Natural killer cell (primary cell): ENCODE measurements at regions not wholly inside any gene's neighbourhood (a gene's known extent, or its start where the extent isn't known, plus 50 kb on each side); places are given as distances from the start of the nearest gene placed in this dataset.

ENCODE experiments used
- ATAC-seq, 3 donors: fragments of 150-1000 bp in 2 of 3; fragments of 200-7000 bp in 1 of 3; cut with Tn5 transposase; 1 replicate in 1 of 3; 2 replicates in 2 of 3; pipeline ENCODE4 v1.10.0; 2021; ENCODE audit warnings: mild to moderate bottlenecking in 2 of 3, moderate library complexity in 2 of 3
- DNase-seq, 2 donors: peaks; one replicate each; pipeline versions ENCODE4 v3.0.0 to v3.0.0-alpha.2; 2013 to 2021; ENCODE audit warnings: mixed read lengths in 1 of 2
- H3K27ac ChIP-seq: one replicate; pipeline ENCODE4 v1.5.1; 2013; ENCODE audit warnings: mild to moderate bottlenecking, low read length
- H3K27me3 ChIP-seq: one replicate; pipeline ENCODE4 v1.6.1; 2013; ENCODE audit warnings: low read length; ENCODE audit not compliant: control insufficient read depth, insufficient read depth
- H3K36me3 ChIP-seq: one replicate; pipeline ENCODE4 v1.6.1; 2013; ENCODE audit warnings: low read length; ENCODE audit not compliant: control insufficient read depth, insufficient read depth
- H3K4me1 ChIP-seq: one replicate; pipeline ENCODE4 v1.6.1; 2013; ENCODE audit warnings: low read length; ENCODE audit not compliant: control insufficient read depth, insufficient read depth
- H3K4me3 ChIP-seq: one replicate; pipeline ENCODE4 v1.5.1; 2013; ENCODE audit warnings: low read length
- H3K9me3 ChIP-seq: one replicate; pipeline ENCODE4 v1.6.1; 2013; ENCODE audit warnings: low read length; ENCODE audit not compliant: control insufficient read depth, insufficient read depth
- H3K27ac Mint-ChIP-seq, 2 donors: one replicate each; pipeline ENCODE4 v1.8.0; 2022; ENCODE audit warnings: mild to moderate bottlenecking in 2 of 2, mixed read lengths in 2 of 2, moderate library complexity in 1 of 2
- H3K27me3 Mint-ChIP-seq, 2 donors: one replicate each; pipeline ENCODE4 v1.8.0; 2022; ENCODE audit warnings: low read depth in 2 of 2, mixed read lengths in 2 of 2
- H3K36me3 Mint-ChIP-seq: one replicate; pipeline ENCODE4 v1.8.0; 2022; ENCODE audit warnings: mixed read lengths
- H3K4me1 Mint-ChIP-seq, 2 donors: one replicate each; pipeline ENCODE4 v1.8.0; 2022; ENCODE audit warnings: mixed read lengths in 2 of 2
- H3K4me3 Mint-ChIP-seq: one replicate; pipeline ENCODE4 v1.8.0; 2022; ENCODE audit warnings: mild to moderate bottlenecking, moderate library complexity, mixed read lengths
- H3K9me3 Mint-ChIP-seq, 2 donors: one replicate each; pipeline ENCODE4 v1.8.0; 2022; ENCODE audit warnings: mixed read lengths in 2 of 2
- WGBS: methylation state at CpG from one replicate; pipeline ENCODE4 v1.1.7; 2013; ENCODE audit warnings: missing lambda C conversion rate; ENCODE audit not compliant: insufficient coverage; 5-methylcytosine and 5-hydroxymethylcytosine counted together
- intact Hi-C: fragments of 100-400 bp; cut with micrococcal nuclease; formaldehyde crosslinking; loops from one replicate; pipeline ENCODE4 v1.14.2; 2022
- TF ChIP-seq, protein P1 (sequence below): fragments of 200-600 bp; IDR thresholded peaks from one replicate; pipeline ENCODE4 v1.8.0; 2022; ENCODE audit warnings: antibody characterized with exemption

DNA sequence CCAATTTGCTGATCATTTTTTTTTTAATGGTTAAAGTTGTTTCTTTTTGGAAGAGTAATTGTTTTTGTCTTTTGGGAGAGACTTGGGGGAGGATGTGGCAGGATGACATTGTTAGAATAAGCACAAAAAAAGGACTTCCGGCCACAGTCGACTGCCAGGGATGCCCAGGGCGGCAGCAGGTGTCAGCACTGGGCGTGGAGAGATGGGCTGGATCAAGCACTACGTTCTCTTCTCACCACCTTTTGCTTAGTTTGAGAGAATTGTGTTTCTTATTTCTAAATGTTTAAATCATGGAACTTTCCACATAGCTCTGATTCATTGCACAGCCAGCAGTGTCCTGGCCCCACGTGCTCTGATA is 104.6 kb upstream of the FRMD1 start:
- no peak for DNase-seq
- Mint-ChIP-seq H3K9me3 (no peaks in the 10 kb centered on the region), H3K36me3 (no peaks in the 10 kb centered on the region), H3K27me3 (peaks cover 0 to 4% of the 10 kb centered on the region in 2 donors), H3K4me3 (no peak overlapping the region), H3K4me1 (no peaks in the 10 kb centered on the region), H3K27ac (no peak overlapping the region)
- no peak overlapping the region for H3K27ac ChIP-seq
- intact Hi-C loops = no loop called here
- H3K9me3 ChIP-seq = no peaks in the 10 kb centered on the region
- ATAC-seq = no peak
- no peak overlapping the region for H3K4me3 ChIP-seq
- H3K27me3 ChIP-seq = no peaks in the 10 kb centered on the region
- TF ChIP-seq, protein P1, sequence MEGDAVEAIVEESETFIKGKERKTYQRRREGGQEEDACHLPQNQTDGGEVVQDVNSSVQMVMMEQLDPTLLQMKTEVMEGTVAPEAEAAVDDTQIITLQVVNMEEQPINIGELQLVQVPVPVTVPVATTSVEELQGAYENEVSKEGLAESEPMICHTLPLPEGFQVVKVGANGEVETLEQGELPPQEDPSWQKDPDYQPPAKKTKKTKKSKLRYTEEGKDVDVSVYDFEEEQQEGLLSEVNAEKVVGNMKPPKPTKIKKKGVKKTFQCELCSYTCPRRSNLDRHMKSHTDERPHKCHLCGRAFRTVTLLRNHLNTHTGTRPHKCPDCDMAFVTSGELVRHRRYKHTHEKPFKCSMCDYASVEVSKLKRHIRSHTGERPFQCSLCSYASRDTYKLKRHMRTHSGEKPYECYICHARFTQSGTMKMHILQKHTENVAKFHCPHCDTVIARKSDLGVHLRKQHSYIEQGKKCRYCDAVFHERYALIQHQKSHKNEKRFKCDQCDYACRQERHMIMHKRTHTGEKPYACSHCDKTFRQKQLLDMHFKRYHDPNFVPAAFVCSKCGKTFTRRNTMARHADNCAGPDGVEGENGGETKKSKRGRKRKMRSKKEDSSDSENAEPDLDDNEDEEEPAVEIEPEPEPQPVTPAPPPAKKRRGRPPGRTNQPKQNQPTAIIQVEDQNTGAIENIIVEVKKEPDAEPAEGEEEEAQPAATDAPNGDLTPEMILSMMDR = no peak
- no peaks in the 10 kb centered on the region for H3K4me1 ChIP-seq
- no peaks in the 10 kb centered on the region for H3K36me3 ChIP-seq
- 88% methylated on average over 6 of the region's 6 CpGs for WGBS

DNA sequence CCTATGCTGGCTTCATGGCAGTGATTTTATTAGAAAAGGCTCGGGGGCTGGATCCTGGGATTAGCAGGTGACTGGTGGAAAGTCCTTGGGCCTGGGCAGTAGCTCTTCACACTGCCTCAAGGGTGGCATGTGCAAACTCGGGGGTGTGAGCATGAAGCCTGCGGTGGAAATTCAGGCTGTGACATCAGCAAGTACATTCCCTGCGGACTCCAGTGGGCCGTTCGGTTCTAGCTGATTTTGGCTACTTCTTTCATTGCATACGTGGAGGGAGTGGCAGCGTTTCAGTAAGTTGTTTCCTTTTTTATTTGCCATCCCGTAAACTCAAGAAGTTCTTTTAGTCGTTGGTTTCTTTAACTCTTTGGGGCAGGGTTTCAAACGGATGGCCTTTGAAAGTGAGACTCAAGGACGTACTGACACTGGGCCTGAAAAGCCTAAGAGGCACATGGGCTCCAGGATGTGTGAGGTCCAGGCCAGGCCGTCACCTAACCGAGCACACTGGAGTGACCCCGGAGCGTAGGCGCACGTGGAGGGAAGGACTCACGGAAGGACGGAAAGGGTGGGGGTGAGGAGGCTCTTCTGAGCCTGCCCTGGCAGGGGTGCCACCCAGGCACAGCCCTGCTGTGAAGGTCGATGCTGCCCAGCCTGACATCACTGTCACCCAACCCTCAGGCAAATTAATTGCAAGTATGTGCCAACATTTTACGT is 104.0 kb upstream of the FRMD1 start:
- no peaks in the 10 kb centered on the region for H3K9me3 ChIP-seq
- H3K27ac Mint-ChIP-seq = no peak overlapping the region
- no peak overlapping the region for H3K4me3 Mint-ChIP-seq
- no peaks in the 10 kb centered on the region for H3K27me3 ChIP-seq
- intact Hi-C loops = no loop called here
- H3K9me3 Mint-ChIP-seq = no peaks in the 10 kb centered on the region
- H3K4me1 ChIP-seq = no peaks in the 10 kb centered on the region
- H3K36me3 Mint-ChIP-seq = no peaks in the 10 kb centered on the region
- no peak overlapping the region for H3K4me3 ChIP-seq
- no peak for ATAC-seq
- DNase-seq = no peak
- WGBS = 86% methylated on average over 22 of the region's 22 CpGs
- H3K27me3 Mint-ChIP-seq = peaks cover 0 to 4% of the 10 kb centered on the region in 2 donors
- no peaks in the 10 kb centered on the region for H3K4me1 Mint-ChIP-seq
- TF ChIP-seq, protein P1 = no peak
- H3K36me3 ChIP-seq = no peaks in the 10 kb centered on the region
- no peak overlapping the region for H3K27ac ChIP-seq

DNA sequence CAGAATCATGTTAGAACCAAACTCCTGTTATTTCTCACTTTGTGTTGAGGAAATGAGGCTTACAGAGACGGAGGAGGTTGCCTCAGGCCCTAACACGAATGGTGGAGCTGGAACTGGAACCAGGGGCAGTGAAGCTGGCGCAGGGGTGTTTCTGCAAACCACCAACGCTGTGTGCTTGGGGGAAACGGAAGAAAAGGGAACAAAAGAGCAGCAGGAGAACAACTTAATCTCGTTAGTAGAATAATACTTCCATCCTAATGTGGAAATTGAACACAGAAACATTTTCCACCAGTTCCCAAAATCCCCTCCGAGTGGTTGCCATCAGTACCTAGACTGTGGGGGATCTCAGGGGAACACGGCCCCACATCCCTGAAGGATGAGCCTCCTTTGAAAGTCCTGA is 103.4 kb upstream of the FRMD1 start:
- peaks cover 0 to 4% of the 10 kb centered on the region in 2 donors for H3K27me3 Mint-ChIP-seq
- no peak overlapping the region for H3K27ac Mint-ChIP-seq
- intact Hi-C loops = no loop called here

More for the DNA sequence above, 103.4 kb upstream of the FRMD1 start:
- no peaks in the 10 kb centered on the region for H3K36me3 ChIP-seq
- no peaks in the 10 kb centered on the region for H3K9me3 ChIP-seq
- H3K27me3 ChIP-seq = no peaks in the 10 kb centered on the region
- WGBS = 61% methylated on average over 8 of the region's 8 CpGs
- TF ChIP-seq, protein P1 = no peak
- no peak overlapping the region for H3K4me3 Mint-ChIP-seq
- H3K4me1 ChIP-seq = no peaks in the 10 kb centered on the region
- H3K4me1 Mint-ChIP-seq = no peaks in the 10 kb centered on the region
- no peak overlapping the region for H3K4me3 ChIP-seq
- H3K36me3 Mint-ChIP-seq = no peaks in the 10 kb centered on the region
- DNase-seq = no peak
- ATAC-seq = no peak
- no peaks in the 10 kb centered on the region for H3K9me3 Mint-ChIP-seq
- H3K27ac ChIP-seq = no peak overlapping the region
